Ovary (tissue), 7 donors: ENCODE measurements at regions not wholly inside any gene's neighbourhood (a gene's known extent, or its start where the extent isn't known, plus 50 kb on each side); places are given as distances from the start of the nearest gene placed in this dataset.

Experiments used
- DNase-seq, 5 donors: peaks; one replicate each; pipeline ENCODE4 v3.0.0-alpha.2; 2019 to 2020
- H3K27ac ChIP-seq, 2 donors: fragments of 200-600 bp; one replicate each; pipeline versions ENCODE4 v1.5.1 to v1.8.0; 2019 to 2022
- H3K27me3 ChIP-seq: fragments of 200-600 bp; one replicate; pipeline ENCODE4 v1.8.0; 2022
- H3K36me3 ChIP-seq: fragments of 200-600 bp; sonication (generic); one replicate; pipeline ENCODE4 v1.5.1; 2019
- H3K4me1 ChIP-seq: one replicate; pipeline ENCODE4 v1.8.1; 2013; ENCODE audit warnings: mild to moderate bottlenecking, moderate library complexity; ENCODE audit not compliant: insufficient read depth
- H3K4me3 ChIP-seq: fragments of 200-600 bp; sonication (generic); one replicate; pipeline ENCODE4 v1.5.1; 2017
- H3K9me3 ChIP-seq, 2 donors: fragments of 200-600 bp in 1 of 2; sonication (generic) in 1 of 2; one replicate each; pipeline versions ENCODE4 v1.5.1 to v1.8.1; 2013 to 2019; ENCODE audit warnings: mild to moderate bottlenecking in 1 of 2, moderate library complexity in 1 of 2
- EP300 ChIP-seq: sonication (generic); formaldehyde crosslinking; IDR thresholded peaks from one replicate; pipeline ENCODE4 v1.6.1; 2017; ENCODE audit warnings: antibody characterized with exemption
- POLR2A ChIP-seq: fragments of 450-650 bp; IDR thresholded peaks from one replicate; pipeline ENCODE4 v1.6.1; 2017; ENCODE audit warnings: antibody characterized with exemption, mild to moderate bottlenecking, moderate library complexity
- WGBS, 3 donors: extraction: QIAGEN DNeasy Blood & Tissue Kit in 1 of 3; methylation state at CpG; one replicate each; pipeline versions ENCODE4 v1.1.5 to v1.1.7; 2013 to 2017; 5-methylcytosine and 5-hydroxymethylcytosine counted together
- intact Hi-C, 4 donors: fragments of 100-400 bp; cut with DNase I; formaldehyde crosslinking; loops; one replicate each; pipeline versions ENCODE4 v1.11.0 to v1.15.1; 2022 to 2023
- TF ChIP-seq, protein P1 (sequence below), 3 donors: fragments of 450-650 bp in 2 of 3; fragments of 200-600 bp in 1 of 3; IDR thresholded peaks; one replicate each; pipeline versions ENCODE4 v1.5.1 to v1.8.0; 2016 to 2022; ENCODE audit warnings: antibody characterized with exemption in 3 of 3, mild to moderate bottlenecking in 1 of 3
- donor health status: DM: no; HTN: no; CAD: no; lungs with moderate emphysema.
- donor health status: DM: no; HTN: no; CAD: no.
- donor health status: Bipolar disorder and iron deficiency.
- donor health status: DM: no; HTN: no; CAD: no.
- donor health status: DM: yes; HTN: yes; CAD: no.

DNA sequence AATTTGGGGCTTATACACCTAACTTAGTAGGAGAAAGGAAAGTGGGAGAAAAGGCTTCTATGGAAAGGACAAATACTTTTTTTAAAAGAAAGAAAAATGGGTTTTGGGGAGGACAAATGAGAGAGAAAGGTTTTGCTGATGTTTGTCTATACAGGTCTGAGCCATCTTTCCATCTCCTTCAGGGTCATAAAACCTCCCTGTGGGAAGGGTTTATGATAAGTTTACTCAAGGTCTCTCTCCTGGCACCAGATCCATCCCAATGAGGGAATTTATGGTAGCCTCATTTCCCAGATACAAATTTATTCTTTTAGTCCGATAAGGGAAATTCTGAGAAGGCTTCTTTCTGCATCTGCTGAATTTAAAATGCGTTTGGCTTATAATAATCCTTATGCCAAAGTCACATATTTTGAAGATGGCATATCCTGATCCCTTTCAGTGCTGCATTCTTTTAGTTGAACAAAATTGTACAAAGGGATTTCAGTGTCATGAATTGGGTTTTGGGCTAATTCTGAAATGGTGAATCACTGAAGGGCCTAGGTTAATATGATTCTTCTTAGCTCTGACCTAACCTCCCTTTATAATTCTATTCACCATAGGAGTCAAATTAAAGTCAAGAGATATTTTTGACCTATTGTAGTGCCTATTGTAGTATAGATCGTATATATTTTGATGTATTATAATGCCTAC lies 173.5 kb upstream of the DYRK2 start:
- intact Hi-C loops: no loop called here
- no peaks in the 10 kb centered on the region for H3K27me3 ChIP-seq
- H3K9me3 ChIP-seq: no peaks in the 10 kb centered on the region
- no peaks in the 10 kb centered on the region for H3K36me3 ChIP-seq
- no peak overlapping the region for H3K27ac ChIP-seq
- DNase-seq: no peak
- 79 to 90% (median 85%) methylated on average over 3 of the region's 3 CpGs for WGBS, 3 donors
- TF ChIP-seq, protein P1, sequence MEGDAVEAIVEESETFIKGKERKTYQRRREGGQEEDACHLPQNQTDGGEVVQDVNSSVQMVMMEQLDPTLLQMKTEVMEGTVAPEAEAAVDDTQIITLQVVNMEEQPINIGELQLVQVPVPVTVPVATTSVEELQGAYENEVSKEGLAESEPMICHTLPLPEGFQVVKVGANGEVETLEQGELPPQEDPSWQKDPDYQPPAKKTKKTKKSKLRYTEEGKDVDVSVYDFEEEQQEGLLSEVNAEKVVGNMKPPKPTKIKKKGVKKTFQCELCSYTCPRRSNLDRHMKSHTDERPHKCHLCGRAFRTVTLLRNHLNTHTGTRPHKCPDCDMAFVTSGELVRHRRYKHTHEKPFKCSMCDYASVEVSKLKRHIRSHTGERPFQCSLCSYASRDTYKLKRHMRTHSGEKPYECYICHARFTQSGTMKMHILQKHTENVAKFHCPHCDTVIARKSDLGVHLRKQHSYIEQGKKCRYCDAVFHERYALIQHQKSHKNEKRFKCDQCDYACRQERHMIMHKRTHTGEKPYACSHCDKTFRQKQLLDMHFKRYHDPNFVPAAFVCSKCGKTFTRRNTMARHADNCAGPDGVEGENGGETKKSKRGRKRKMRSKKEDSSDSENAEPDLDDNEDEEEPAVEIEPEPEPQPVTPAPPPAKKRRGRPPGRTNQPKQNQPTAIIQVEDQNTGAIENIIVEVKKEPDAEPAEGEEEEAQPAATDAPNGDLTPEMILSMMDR (IDR thresholded peaks at IDR 0.05): no peak
- TF ChIP-seq POLR2A (no peak), EP300 (no peak)
- H3K4me3 ChIP-seq: no peak overlapping the region
- peaks cover 6% of the 10 kb centered on the region for H3K4me1 ChIP-seq

DNA sequence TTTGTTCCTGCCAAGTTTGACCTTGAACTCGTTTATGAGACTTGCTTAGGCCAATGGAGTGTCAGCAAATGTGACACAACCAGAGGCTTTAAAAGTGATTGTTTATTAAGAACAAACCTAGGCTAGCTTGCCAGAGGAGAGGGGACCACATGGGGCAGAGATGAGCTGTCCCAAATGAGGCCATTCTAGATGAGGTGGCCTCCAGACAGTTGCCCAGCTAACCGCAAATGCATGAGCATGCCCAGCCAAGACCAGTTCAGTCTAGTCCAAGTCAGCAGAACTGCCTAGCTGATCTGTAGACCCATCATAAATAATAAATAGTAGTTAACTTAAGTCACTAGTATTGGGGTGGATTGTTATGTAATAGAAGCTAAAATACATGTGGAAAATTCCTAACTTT lies 172.8 kb upstream of the DYRK2 start:
- Histone ChIP-seq H3K27ac (no peak overlapping the region), H3K36me3 (no peaks in the 10 kb centered on the region), H3K9me3 (no peaks in the 10 kb centered on the region), H3K4me3 (no peak overlapping the region), H3K27me3 (no peaks in the 10 kb centered on the region), H3K4me1 (peaks cover 6% of the 10 kb centered on the region)
- TF ChIP-seq POLR2A (no peak), EP300 (no peak)
- TF ChIP-seq, protein P1 (IDR thresholded peaks at IDR 0.05): no peak
- WGBS, 3 donors: 50 to 64% (median 55%) methylated on average over 2 of the region's 2 CpGs
- intact Hi-C loops: no loop called here
- DNase-seq: no peak

DNA sequence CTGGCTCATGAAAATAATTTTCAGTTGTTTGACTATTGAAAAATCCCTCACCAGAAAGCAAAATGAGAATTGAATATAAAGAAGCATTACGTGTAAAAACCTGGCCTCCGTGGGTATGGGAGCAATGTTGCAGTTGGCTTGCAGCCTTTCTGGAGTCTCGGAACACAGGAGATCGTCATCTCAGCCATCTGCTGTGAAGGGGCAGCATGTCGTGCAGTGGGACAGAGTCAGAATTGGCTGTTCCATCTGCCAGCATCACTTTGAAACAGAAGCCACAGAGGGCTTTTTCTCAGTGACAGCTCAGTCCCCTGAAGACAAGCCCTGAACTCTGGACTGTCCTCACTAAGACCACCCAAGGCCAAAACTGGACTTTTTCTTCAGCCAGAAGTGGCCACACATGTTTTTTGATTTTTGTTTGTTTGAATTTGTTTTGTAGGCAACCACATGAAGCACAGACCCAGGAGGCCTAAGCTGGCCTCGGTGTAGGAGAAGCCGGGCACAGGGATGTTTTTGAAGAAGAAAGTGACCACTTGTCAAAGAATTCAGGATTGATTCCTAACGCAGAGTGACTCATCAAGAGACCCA lies 170.8 kb upstream of the DYRK2 start:
- TF ChIP-seq POLR2A (no peak), EP300 (no peak)
- TF ChIP-seq, protein P1 (IDR thresholded peaks at IDR 0.05): no peak
- intact Hi-C loops: no loop called here

DNA sequence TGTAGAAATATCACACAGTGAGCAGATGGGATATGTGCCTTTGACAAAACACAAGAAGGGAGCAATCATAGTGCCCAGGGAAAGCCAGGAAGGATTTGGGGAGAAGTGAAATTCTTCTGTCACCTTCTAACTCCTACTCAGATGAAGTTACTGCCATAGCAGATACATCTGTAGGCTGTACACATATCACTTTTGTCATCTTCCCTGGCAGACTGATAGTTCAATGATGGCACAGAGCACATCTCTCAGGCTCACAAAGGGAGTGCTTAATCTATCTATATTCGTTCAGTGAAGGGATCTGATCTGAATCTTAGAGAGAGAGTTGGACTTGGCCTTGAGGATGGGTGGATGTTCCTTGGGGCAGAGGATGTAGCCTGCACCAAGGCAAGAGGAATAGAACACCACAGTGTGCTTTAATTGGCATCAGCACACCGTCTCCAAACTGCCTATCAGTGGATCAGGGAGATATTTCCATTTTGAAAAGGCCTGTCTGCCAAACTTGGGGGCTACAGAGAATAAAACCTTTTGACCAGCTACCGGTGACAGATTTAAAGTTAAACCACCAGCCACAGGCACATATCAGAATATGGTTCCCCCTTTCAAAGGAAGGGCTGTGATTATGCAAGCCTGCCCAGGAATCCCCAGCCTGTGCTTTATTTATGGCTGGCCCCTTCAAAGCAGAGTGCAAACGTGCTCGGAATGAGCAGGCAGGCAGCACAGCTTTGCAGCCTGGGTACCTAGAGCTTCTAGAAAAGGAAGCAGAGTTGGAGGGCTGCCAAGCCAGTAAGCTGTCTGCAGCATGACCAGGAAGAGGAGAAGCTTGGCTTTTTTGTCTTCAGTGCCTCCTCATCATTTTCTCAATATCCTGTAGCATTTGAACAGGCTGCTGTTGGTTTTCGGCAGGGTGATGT lies 165.5 kb upstream of the DYRK2 start:
- H3K27me3 ChIP-seq: no peaks in the 10 kb centered on the region
- H3K36me3 ChIP-seq: no peaks in the 10 kb centered on the region
- WGBS, 3 donors: 43 to 54% (median 50%) methylated on average over 6 of the region's 6 CpGs
- H3K4me1 ChIP-seq: no peaks in the 10 kb centered on the region
- TF ChIP-seq POLR2A: no peak
- TF ChIP-seq EP300: no peak
- TF ChIP-seq, protein P1 (IDR thresholded peaks at IDR 0.05): no peak
- intact Hi-C loops: no loop called here
- H3K27ac ChIP-seq: no peak overlapping the region
- H3K9me3 ChIP-seq: no peaks in the 10 kb centered on the region
- peak in 4 of 5 donors; percentile 22 to 43 (median 32) for DNase-seq
- no peak overlapping the region for H3K4me3 ChIP-seq

More for the DNA sequence above, 170.8 kb upstream of the DYRK2 start:
- WGBS, 3 donors: 89 to 93% (median 91%) methylated on average over 8 of the region's 8 CpGs
- no peak overlapping the region for H3K4me3 ChIP-seq
- H3K27ac ChIP-seq: no peak overlapping the region
- H3K4me1 ChIP-seq: no peaks in the 10 kb centered on the region
- no peaks in the 10 kb centered on the region for H3K36me3 ChIP-seq
- no peaks in the 10 kb centered on the region for H3K27me3 ChIP-seq
- no peaks in the 10 kb centered on the region for H3K9me3 ChIP-seq
- no peak for DNase-seq
